DND-41 (cell line): ENCODE measurements at regions not wholly inside any gene's neighbourhood (a gene's known extent, or its start where the extent isn't known, plus 50 kb on each side); places are given as distances from the start of the nearest gene placed in this dataset.
"Not testable (repeated sequence)": the region's sequence is repeated elsewhere in the genome, so short reads cannot be mapped to it uniquely, and the experiment has no call there.

Experiments used
- ATAC-seq: fragments of 200-7000 bp; cut with Tn5 transposase; 3 replicates; pipeline ENCODE4 v1.9.1; 2021; ENCODE audit warnings: low read depth; ENCODE audit not compliant: insufficient read depth
- DNase-seq: peaks from one replicate; pipeline ENCODE4 v3.0.0-alpha.2; 2020
- H2AFZ ChIP-seq: 2 replicates; pipeline ENCODE4 v1.6.0; 2012; ENCODE audit warnings: low read depth, low read length
- H3K27ac ChIP-seq: 2 replicates; pipeline ENCODE4 v1.5.1; 2012; ENCODE audit warnings: low read length, inconsistent platforms
- H3K27me3 ChIP-seq: fragments of 200-600 bp; sonication (generic); 2 replicates; pipeline ENCODE4 v1.6.0; 2012; ENCODE audit warnings: low read length, mild to moderate bottlenecking, inconsistent platforms; ENCODE audit not compliant: insufficient read depth, poor library complexity
- H3K36me3 ChIP-seq: 2 replicates; pipeline ENCODE4 v1.5.1; 2012; ENCODE audit warnings: low read length, inconsistent platforms; ENCODE audit not compliant: insufficient read depth
- H3K4me1 ChIP-seq: 2 replicates; pipeline ENCODE4 v1.5.1; 2012; ENCODE audit warnings: mild to moderate bottlenecking, low read length; ENCODE audit not compliant: insufficient read depth
- H3K4me2 ChIP-seq: 2 replicates; pipeline ENCODE4 v1.6.0; 2012; ENCODE audit warnings: mild to moderate bottlenecking, moderate library complexity, low read length, inconsistent platforms; ENCODE audit not compliant: insufficient read depth
- H3K4me3 ChIP-seq, 2 experiments: fragments of 200-600 bp in 1 of 2; shearing (Covaris generic) in 1 of 2; 2 replicates each; pipeline ENCODE4 v1.5.1; 2012 to 2016; ENCODE audit warnings: inconsistent platforms in 2 of 2, low read length in 2 of 2, mild to moderate bottlenecking in 2 of 2, low read depth in 1 of 2, moderate library complexity in 1 of 2
- H3K79me2 ChIP-seq: 2 replicates; pipeline ENCODE4 v1.6.0; 2012; ENCODE audit warnings: low read length, inconsistent platforms; ENCODE audit not compliant: insufficient read depth
- H3K9ac ChIP-seq: 2 replicates; pipeline ENCODE4 v1.6.0; 2012; ENCODE audit warnings: low read depth, mild to moderate bottlenecking, inconsistent platforms, low read length, moderate library complexity
- H3K9me3 ChIP-seq: 2 replicates; pipeline ENCODE4 v1.5.1; 2012; ENCODE audit warnings: low read length, moderate library complexity, mild to moderate bottlenecking, inconsistent platforms; ENCODE audit not compliant: insufficient read depth, severe bottlenecking
- H4K20me1 ChIP-seq: 2 replicates; pipeline ENCODE4 v1.6.0; 2012; ENCODE audit warnings: low read length; ENCODE audit not compliant: insufficient read depth
- CTCF ChIP-seq: IDR thresholded peaks from 2 replicates; pipeline ENCODE4 v1.5.1; 2012; ENCODE audit warnings: borderline replicate concordance, low read length, moderate library complexity, mild to moderate bottlenecking; ENCODE audit not compliant: poor library complexity, severe bottlenecking; ENCODE audit errors: extremely low read depth
- EZH2 ChIP-seq: IDR thresholded peaks from 3 replicates; pipeline ENCODE4 v1.6.1; 2012; ENCODE audit warnings: borderline replicate concordance, low read depth, mild to moderate bottlenecking, moderate library complexity, low read length, inconsistent platforms; ENCODE audit not compliant: severe bottlenecking

GRCh38 chr3:144023543-144023942 is 51.9 kb downstream of the DIPK2A start:
- H2AFZ ChIP-seq, H3K27me3 ChIP-seq, ATAC-seq, H3K36me3 ChIP-seq, H3K4me2 ChIP-seq, H4K20me1 ChIP-seq, H3K27ac ChIP-seq, DNase-seq, H3K9ac ChIP-seq, H3K79me2 ChIP-seq, H3K4me3 ChIP-seq, H3K9me3 ChIP-seq, H3K4me1 ChIP-seq: not testable (repeated sequence)

- Histone ChIP-seq H3K27me3 (no peaks in the 10 kb centered on the region), H3K4me3 (no peak overlapping the region), H3K36me3 (no peaks in the 10 kb centered on the region), H3K27ac (no peak overlapping the region), H2AFZ (no peak overlapping the region), H3K4me2 (no peak overlapping the region), H3K9me3 (no peaks in the 10 kb centered on the region), H3K9ac (no peak overlapping the region), H3K4me1 (no peaks in the 10 kb centered on the region), H3K79me2 (no peaks in the 10 kb centered on the region), H4K20me1 (no peaks in the 10 kb centered on the region)
- ATAC-seq (no peak), DNase-seq (no peak)
- TF ChIP-seq EZH2 (no peak), CTCF (no peak)
These were observed 57.3 kb downstream of the DIPK2A start for GRCh38 chr3:144028798-144029411.

- Histone ChIP-seq H3K79me2 (no peaks in the 10 kb centered on the region), H4K20me1 (no peaks in the 10 kb centered on the region), H2AFZ (no peak overlapping the region), H3K4me2 (no peak overlapping the region), H3K9ac (no peak overlapping the region), H3K9me3 (no peaks in the 10 kb centered on the region), H3K27me3 (peaks cover 3% of the 10 kb centered on the region), H3K27ac (no peak overlapping the region), H3K4me1 (no peaks in the 10 kb centered on the region), H3K4me3 (no peak overlapping the region), H3K36me3 (no peaks in the 10 kb centered on the region)
- no peak for DNase-seq
- no peak for ATAC-seq
- TF ChIP-seq CTCF (no peak), EZH2 (no peak)
These were observed 58.1 kb downstream of the DIPK2A start for GRCh38 chr3:144029769-144030168.

GRCh38 chr3:144031938-144032337 is 60.3 kb downstream of the DIPK2A start:
- ATAC-seq (no peak), DNase-seq (no peak)
- no peak for TF ChIP-seq CTCF
- no peak for TF ChIP-seq EZH2
- Histone ChIP-seq H4K20me1 (no peaks in the 10 kb centered on the region), H3K4me3 (no peak overlapping the region), H3K79me2 (no peaks in the 10 kb centered on the region), H3K4me2 (no peak overlapping the region), H3K27me3 (peaks cover 3% of the 10 kb centered on the region), H3K36me3 (no peaks in the 10 kb centered on the region), H3K9me3 (no peaks in the 10 kb centered on the region), H3K9ac (no peak overlapping the region), H3K27ac (no peak overlapping the region), H3K4me1 (no peaks in the 10 kb centered on the region), H2AFZ (no peak overlapping the region)
